ENCODE measurements at regions not wholly inside any gene's neighbourhood (a gene's known extent, or its start where the extent isn't known, plus 50 kb on each side); places are given as distances from the start of the nearest gene placed in this dataset.

- intact Hi-C loops (cut with micrococcal nuclease; ENCODE audit: unreplicated experiment) = no loop called here
- Mint-ChIP-seq H3K4me3 (ENCODE audit: low read depth, unreplicated experiment) (no peak overlapping the region), H3K27ac (ENCODE audit: unreplicated experiment) (no peak overlapping the region), H3K27me3 (ENCODE audit: unreplicated experiment) (no peaks in the 10 kb centered on the region), H3K4me1 (ENCODE audit: low read depth, unreplicated experiment) (peaks cover 4% of the 10 kb centered on the region), H3K9me3 (ENCODE audit: low read depth, unreplicated experiment) (peaks cover 3% of the 10 kb centered on the region), H3K36me3 (ENCODE audit: insufficient read depth, unreplicated experiment) (no peaks in the 10 kb centered on the region)
- DNase-seq = no peak
- TF ChIP-seq, protein P1, sequence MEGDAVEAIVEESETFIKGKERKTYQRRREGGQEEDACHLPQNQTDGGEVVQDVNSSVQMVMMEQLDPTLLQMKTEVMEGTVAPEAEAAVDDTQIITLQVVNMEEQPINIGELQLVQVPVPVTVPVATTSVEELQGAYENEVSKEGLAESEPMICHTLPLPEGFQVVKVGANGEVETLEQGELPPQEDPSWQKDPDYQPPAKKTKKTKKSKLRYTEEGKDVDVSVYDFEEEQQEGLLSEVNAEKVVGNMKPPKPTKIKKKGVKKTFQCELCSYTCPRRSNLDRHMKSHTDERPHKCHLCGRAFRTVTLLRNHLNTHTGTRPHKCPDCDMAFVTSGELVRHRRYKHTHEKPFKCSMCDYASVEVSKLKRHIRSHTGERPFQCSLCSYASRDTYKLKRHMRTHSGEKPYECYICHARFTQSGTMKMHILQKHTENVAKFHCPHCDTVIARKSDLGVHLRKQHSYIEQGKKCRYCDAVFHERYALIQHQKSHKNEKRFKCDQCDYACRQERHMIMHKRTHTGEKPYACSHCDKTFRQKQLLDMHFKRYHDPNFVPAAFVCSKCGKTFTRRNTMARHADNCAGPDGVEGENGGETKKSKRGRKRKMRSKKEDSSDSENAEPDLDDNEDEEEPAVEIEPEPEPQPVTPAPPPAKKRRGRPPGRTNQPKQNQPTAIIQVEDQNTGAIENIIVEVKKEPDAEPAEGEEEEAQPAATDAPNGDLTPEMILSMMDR (IDR thresholded peaks at IDR 0.05; ENCODE audit: unreplicated experiment) = no peak
- no TSS peak for BruUV-seq (replicated peaks)
- CTCF ChIA-PET = interaction anchor here (0.6 kb wide), 1 partner anchor 1097 kb away, joined by 3 read pairs; no protein-coding TSS in a partner anchor
Measured at GRCh38 chr9:91094324-91095088, 267.2 kb downstream of the AUH start.

- TF ChIP-seq, protein P1 (IDR thresholded peaks at IDR 0.05; ENCODE audit: unreplicated experiment) = no peak
- Mint-ChIP-seq H3K9me3 (ENCODE audit: low read depth, unreplicated experiment) (peaks cover 3% of the 10 kb centered on the region), H3K4me3 (ENCODE audit: low read depth, unreplicated experiment) (no peak overlapping the region), H3K36me3 (ENCODE audit: insufficient read depth, unreplicated experiment) (peaks cover 6% of the 10 kb centered on the region), H3K27ac (ENCODE audit: unreplicated experiment) (no peak overlapping the region), H3K4me1 (ENCODE audit: low read depth, unreplicated experiment) (peaks cover 20% of the 10 kb centered on the region), H3K27me3 (ENCODE audit: unreplicated experiment) (peaks cover 12% of the 10 kb centered on the region)
- intact Hi-C loops (cut with micrococcal nuclease; ENCODE audit: unreplicated experiment) = no loop called here
- no TSS peak for BruUV-seq (replicated peaks)
- DNase-seq = no peak
- CTCF ChIA-PET = no interaction called here
Measured at GRCh38 chr9:91098203-91098850, 263.4 kb downstream of the AUH start.

DNA sequence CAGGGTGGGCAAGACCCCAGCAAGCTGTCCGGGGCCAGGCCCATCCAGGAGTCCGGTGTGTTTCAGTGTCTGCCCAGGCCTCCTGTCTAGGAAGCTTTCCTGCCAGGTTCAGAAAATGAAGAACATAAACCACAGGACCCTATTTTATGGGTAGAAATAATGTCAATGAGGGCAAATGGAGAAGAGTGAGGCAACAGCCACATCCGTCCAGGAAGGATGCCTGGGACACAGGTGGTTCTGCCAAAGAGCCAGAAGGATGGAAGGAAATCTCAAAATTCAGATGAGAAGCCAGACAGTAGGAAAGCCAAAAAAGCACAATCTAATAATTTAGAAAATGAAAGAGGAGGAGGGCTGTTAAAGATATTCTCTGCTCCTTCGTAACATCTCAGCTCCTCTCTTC, 262.3 kb downstream of the AUH start:
- Mint-ChIP-seq H3K9me3 (ENCODE audit: low read depth, unreplicated experiment) (peaks cover 3% of the 10 kb centered on the region), H3K4me3 (ENCODE audit: low read depth, unreplicated experiment) (no peak overlapping the region), H3K36me3 (ENCODE audit: insufficient read depth, unreplicated experiment) (peaks cover 6% of the 10 kb centered on the region), H3K4me1 (ENCODE audit: low read depth, unreplicated experiment) (peaks cover 20% of the 10 kb centered on the region), H3K27ac (ENCODE audit: unreplicated experiment) (no peak overlapping the region), H3K27me3 (ENCODE audit: unreplicated experiment) (peaks cover 12% of the 10 kb centered on the region)
- no TSS peak for BruUV-seq (replicated peaks)
- intact Hi-C loops (cut with micrococcal nuclease; ENCODE audit: unreplicated experiment) = no loop called here
- TF ChIP-seq, protein P1 (IDR thresholded peaks at IDR 0.05; ENCODE audit: unreplicated experiment) = no peak
- no peak for DNase-seq
- CTCF ChIA-PET = interaction anchor here (0.5 to 1.6 kb wide), 6 partner anchors 10 to 942 kb away, joined by 3 to 7 read pairs (median 3); no protein-coding TSS in a partner anchor

GRCh38 chr9:91100878-91101450, 260.8 kb downstream of the AUH start:
- Mint-ChIP-seq H3K27ac (ENCODE audit: unreplicated experiment) (no peak overlapping the region), H3K36me3 (ENCODE audit: insufficient read depth, unreplicated experiment) (peaks cover 6% of the 10 kb centered on the region), H3K4me3 (ENCODE audit: low read depth, unreplicated experiment) (no peak overlapping the region), H3K4me1 (ENCODE audit: low read depth, unreplicated experiment) (peaks cover 20% of the 10 kb centered on the region), H3K27me3 (ENCODE audit: unreplicated experiment) (peaks cover 12% of the 10 kb centered on the region), H3K9me3 (ENCODE audit: low read depth, unreplicated experiment) (peaks cover 3% of the 10 kb centered on the region)
- CTCF ChIA-PET = interaction anchor here (0.6 to 1.6 kb wide), 2 partner anchors 153 to 193 kb away, joined by 3 to 7 read pairs; no protein-coding TSS in a partner anchor
- TF ChIP-seq, protein P1 (IDR thresholded peaks at IDR 0.05; ENCODE audit: unreplicated experiment) = no peak
- intact Hi-C loops (cut with micrococcal nuclease; ENCODE audit: unreplicated experiment) = no loop called here
- BruUV-seq (replicated peaks) = no TSS peak
- no peak for DNase-seq

Data from Calu3 (cell line).